ENCODE measurements at regions not wholly inside any gene's neighbourhood (a gene's known extent, or its start where the extent isn't known, plus 50 kb on each side); places are given as distances from the start of the nearest gene placed in this dataset.

- TF ChIP-seq CTCF (IDR thresholded peaks at IDR 0.05; ENCODE audit: unreplicated experiment): no peak
- peaks cover 14% of the 10 kb centered on the region for H3K4me1 Mint-ChIP-seq
- peaks cover 20% of the 10 kb centered on the region for H3K9me3 Mint-ChIP-seq
- peaks cover 7% of the 10 kb centered on the region for H3K36me3 Mint-ChIP-seq
- DNase-seq (ENCODE audit: low spot score in 2 of 2, unreplicated experiment in 2 of 2): no peak
- no peak overlapping the region for H3K27ac Mint-ChIP-seq
- no peak overlapping the region for H3K4me3 Mint-ChIP-seq
- H3K27me3 Mint-ChIP-seq (ENCODE audit: low read depth): no peaks in the 10 kb centered on the region
These were observed 171.3 kb downstream of the BLID start for GRCh38 chr11:121944556-121945230.

- Mint-ChIP-seq H3K4me1 (peaks cover 15% of the 10 kb centered on the region), H3K27me3 (ENCODE audit: low read depth) (no peaks in the 10 kb centered on the region), H3K36me3 (no peaks in the 10 kb centered on the region), H3K4me3 (no peak overlapping the region), H3K9me3 (peaks cover 6% of the 10 kb centered on the region), H3K27ac (no peak overlapping the region)
- DNase-seq (ENCODE audit: low spot score in 2 of 2, unreplicated experiment in 2 of 2): no peak
- no peak for TF ChIP-seq CTCF (IDR thresholded peaks at IDR 0.05; ENCODE audit: unreplicated experiment)
These were observed 177.9 kb downstream of the BLID start for GRCh38 chr11:121938076-121938475.

GRCh38 chr11:121936781-121937447 lies 179.1 kb downstream of the BLID start:
- no peak for TF ChIP-seq CTCF (IDR thresholded peaks at IDR 0.05; ENCODE audit: unreplicated experiment)
- Mint-ChIP-seq H3K36me3 (no peaks in the 10 kb centered on the region), H3K9me3 (peaks cover 6% of the 10 kb centered on the region), H3K27ac (no peak overlapping the region), H3K4me1 (peaks cover 27% of the 10 kb centered on the region), H3K27me3 (ENCODE audit: low read depth) (no peaks in the 10 kb centered on the region), H3K4me3 (no peak overlapping the region)
- no peak for DNase-seq (ENCODE audit: low spot score in 2 of 2, unreplicated experiment in 2 of 2)

GRCh38 chr11:121936370-121936769 lies 179.6 kb downstream of the BLID start:
- TF ChIP-seq CTCF (IDR thresholded peaks at IDR 0.05; ENCODE audit: unreplicated experiment): no peak
- Mint-ChIP-seq H3K27ac (no peak overlapping the region), H3K36me3 (no peaks in the 10 kb centered on the region), H3K27me3 (ENCODE audit: low read depth) (no peaks in the 10 kb centered on the region), H3K4me1 (peaks cover 31% of the 10 kb centered on the region), H3K4me3 (no peak overlapping the region), H3K9me3 (peaks cover 6% of the 10 kb centered on the region)
- no peak for DNase-seq (ENCODE audit: low spot score in 2 of 2, unreplicated experiment in 2 of 2)

- no peaks in the 10 kb centered on the region for H3K27me3 Mint-ChIP-seq (ENCODE audit: low read depth)
- no peaks in the 10 kb centered on the region for H3K36me3 Mint-ChIP-seq
- no peak for DNase-seq (ENCODE audit: low spot score in 2 of 2, unreplicated experiment in 2 of 2)
- peaks cover 6% of the 10 kb centered on the region for H3K9me3 Mint-ChIP-seq
- no peak overlapping the region for H3K27ac Mint-ChIP-seq
- TF ChIP-seq CTCF (IDR thresholded peaks at IDR 0.05; ENCODE audit: unreplicated experiment): no peak
- H3K4me1 Mint-ChIP-seq: peaks cover 20% of the 10 kb centered on the region
- no peak overlapping the region for H3K4me3 Mint-ChIP-seq
These were observed 182.3 kb downstream of the BLID start for GRCh38 chr11:121933694-121934093.

Data from mesothelial cell of epicardium (in vitro differentiated cells).